GM19467 (cell line): ENCODE measurements at regions not wholly inside any gene's neighbourhood (a gene's known extent, or its start where the extent isn't known, plus 50 kb on each side); places are given as distances from the start of the nearest gene placed in this dataset.

Experiments
- ATAC-seq: cut with Tn5 transposase; IDR thresholded peaks from one replicate; pipeline ENCODE4 v1.9.1; 2021; ENCODE audit warnings: mild to moderate bottlenecking, moderate library complexity; ENCODE audit not compliant: unreplicated experiment

GRCh38 chr12:98328467-98328866 lies 186.9 kb upstream of the TMPO start:
- no peak for ATAC-seq

DNA sequence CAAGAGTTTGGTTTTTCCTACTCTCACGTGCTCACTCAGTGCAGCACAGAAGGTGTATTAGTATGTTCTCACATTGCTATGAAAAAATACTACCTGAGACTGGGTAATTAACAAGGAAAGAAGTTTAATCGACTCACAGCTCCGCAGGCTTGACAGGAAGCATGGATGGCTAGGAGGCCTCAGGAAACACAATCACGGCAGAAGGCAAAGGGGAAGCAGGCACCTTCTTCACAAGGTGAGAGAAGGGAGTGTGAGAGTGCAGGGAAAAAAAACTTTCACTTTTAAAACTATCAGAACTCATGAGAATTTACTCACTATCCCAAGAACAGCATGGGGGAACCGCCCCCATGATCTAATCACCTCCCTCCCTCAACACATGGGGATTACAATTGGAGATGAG lies 185.8 kb upstream of the TMPO start:
- no peak for ATAC-seq

DNA sequence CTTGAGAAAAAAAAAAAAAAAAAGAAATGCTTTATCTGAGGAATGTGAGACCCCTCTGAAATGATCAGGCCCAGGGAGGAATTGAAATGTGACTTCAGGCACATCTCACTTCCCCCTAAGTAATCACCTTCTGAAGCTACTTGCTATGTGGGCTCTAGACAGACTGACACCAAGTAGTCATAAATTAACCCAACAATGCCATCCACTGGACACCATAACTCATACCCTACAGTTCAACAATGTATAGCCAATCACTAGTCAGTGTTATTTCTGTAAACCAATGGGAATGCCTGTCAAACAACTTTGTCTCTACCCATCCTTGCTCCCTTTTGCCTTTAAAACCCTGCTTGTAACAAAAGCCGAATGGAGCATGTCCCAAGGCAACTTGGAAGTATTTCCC lies 182.7 kb upstream of the TMPO start:
- ATAC-seq: peak; percentile 71

DNA sequence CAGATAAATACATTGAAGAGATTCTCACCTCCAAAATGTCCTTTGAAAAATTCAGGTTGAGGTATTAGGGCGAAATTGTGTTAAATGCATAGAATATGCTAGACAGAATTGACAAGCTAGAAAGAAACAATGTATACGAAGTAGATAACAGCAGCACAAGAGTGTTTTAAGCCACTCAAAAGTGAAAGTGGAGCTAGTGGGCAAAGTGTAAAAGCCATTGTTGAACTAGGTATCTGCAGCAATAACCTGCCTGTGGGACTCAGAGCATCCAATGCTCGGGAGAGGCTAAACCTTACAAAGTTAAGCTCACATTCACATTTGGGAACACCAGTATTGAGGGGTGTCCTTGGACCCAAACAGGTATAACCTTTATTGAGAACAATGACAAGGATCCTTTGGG lies 180.6 kb upstream of the TMPO start:
- ATAC-seq: no peak

- ATAC-seq: no peak
Measured at GRCh38 chr12:98341026-98341425, 174.4 kb upstream of the TMPO start.

DNA sequence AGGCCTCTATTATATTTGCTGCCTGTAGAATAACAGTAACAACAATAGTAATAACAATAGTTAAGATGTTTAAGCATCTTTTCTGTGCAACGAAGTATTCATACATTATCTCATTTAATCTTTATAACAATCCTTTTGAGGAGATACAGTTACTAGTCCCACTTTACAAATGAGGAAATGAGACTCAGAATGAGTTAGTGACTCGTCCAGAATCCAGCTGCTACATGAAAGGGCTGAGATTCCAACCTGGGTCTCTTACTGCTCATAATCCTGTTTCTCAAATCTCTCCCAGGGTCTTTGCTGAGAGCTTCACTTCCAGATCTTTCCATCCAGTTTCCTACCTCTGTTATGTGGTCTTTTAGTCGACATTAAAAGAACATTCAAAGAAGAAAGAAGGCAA lies 173.7 kb upstream of the TMPO start:
- no peak for ATAC-seq

DNA sequence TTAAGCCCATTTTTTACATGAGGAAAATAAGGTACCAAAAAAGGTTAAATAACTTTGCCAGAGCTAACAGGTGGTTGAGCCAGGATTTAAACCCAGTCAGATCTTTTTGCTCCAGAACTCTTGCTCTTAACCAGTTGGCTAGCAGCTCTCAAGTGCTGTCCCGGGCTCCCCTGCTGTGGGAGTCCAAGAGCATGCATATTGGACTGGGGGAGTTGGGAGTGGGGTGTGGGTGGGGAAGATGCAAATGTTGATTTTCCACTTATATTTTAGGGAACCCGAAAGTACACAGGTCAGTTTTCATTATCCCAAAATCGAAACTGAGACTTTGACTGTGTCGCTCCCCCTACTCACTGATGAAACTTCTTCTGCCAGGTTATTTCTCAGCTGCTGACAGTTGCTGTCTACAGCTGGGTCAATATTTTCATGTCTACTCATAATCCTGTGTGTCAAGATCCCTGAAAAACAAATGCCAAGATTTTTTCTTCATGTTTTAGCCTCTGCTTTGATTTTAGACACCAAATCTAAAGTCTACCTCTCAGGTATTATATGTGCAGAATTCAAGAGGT lies 172.3 kb upstream of the TMPO start:
- no peak for ATAC-seq

DNA sequence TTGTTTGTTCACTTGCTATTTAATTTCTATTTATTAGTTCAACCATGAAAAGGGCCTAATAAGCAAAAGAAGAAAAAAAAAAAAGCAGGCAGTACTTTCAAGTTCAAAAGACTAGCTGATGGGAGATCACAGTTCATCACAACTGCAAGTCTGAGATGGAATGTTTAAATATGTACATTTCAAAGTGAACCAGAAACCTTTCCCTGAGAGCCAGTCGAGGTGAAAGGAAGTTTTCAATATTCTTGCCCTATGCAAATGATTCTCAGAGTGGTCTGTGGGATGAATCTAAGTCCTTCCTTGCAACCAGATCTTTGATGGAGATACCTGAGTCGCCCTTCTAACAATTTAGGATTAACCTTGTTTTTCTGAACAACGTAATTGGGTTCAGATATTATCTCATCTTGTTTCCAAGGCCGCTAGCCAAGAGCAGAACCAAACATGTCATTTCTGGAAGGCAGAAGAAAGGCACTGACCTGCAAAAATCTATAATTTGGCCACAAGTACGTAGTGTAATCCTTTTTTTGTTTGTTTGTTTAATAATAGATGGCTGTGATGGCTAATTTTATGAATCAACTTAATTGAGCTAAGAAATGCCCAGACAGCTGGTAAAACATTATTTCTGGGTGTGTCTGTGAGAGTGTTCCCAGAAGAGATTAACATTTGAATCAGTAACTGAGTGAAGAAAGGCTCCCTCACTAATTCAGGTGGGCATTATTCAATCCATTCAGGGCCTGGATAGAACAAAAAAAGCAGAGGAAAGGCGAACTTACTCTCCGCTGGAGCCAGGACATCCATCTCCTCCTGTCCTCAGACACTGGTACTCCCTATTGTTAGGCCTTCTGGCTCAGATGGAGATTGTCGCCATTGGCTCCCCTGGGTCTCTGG lies 171.1 kb upstream of the TMPO start:
- no peak for ATAC-seq

- no peak for ATAC-seq
Measured at GRCh38 chr12:98345308-98345876, 170.0 kb upstream of the TMPO start.

- ATAC-seq: no peak
Measured at GRCh38 chr12:98351089-98351488, 164.3 kb upstream of the TMPO start.

- no peak for ATAC-seq
Measured at GRCh38 chr12:98351784-98352183, 163.6 kb upstream of the TMPO start.

GRCh38 chr12:98352218-98352811 lies 163.1 kb upstream of the TMPO start:
- no peak for ATAC-seq

DNA sequence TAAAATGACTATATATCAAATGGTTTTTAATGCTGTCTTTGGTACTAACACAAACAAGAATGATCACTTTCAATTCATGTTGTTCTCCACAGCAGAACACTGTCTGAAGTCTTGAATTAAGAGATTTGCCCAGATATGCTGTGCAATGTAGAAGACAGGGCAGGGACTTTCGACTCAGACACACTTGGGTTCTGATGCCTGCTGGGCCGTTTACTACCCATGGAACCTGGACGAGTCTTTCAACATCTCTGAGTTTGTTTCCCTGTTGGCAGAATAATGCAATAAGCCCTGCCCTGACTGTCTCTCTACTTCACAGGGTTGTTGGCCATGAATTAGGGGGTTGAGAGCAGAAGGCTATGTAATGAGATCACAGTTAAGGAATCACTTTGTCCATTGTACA lies 162.6 kb upstream of the TMPO start:
- ATAC-seq: no peak

DNA sequence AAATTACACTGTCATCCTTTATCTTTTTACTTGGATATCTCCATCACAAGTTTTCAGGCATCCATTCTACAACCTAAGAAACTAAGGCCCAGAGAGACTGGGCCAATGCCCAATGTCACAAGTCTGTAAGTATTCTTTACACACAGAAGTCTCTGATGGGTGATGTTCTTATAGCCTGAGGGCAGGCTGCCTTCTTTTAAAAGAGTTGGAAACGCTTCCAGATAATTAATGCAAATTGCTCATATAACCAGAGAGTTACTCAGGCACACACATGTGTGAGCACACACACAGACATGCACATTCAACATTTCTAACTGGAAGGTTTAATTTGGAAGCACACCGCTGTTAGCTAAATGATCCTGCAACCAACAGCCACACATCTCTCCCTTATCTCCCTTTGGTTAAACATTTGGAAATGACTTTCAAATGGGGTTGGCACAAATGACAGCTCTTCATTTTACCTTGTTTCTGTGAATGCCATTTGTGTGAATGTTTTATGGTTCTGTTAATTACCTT lies 160.8 kb upstream of the TMPO start:
- ATAC-seq: no peak

- no peak for ATAC-seq
Measured at GRCh38 chr12:98355322-98355721, 160.1 kb upstream of the TMPO start.

DNA sequence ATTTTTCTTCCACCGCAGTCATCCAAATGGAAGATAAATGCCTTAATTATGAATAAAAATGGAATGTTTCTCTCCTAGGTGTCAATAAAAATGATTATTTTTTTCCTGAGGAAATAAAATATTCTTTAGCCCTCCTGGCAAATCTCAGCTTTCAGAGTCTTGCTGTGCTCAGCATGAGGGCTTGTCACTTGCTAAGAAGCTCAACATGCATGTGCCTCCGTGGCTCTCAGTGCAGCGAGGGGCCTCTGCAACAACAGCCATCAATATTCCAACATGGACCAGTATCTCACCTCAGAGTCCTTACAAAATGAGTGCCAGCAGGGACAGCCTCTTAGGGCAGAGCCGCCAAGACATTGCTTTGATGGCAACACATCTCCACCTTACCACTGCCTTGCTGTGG lies 159.5 kb upstream of the TMPO start:
- no peak for ATAC-seq

GRCh38 chr12:98358144-98358543 lies 157.2 kb upstream of the TMPO start:
- no peak for ATAC-seq

DNA sequence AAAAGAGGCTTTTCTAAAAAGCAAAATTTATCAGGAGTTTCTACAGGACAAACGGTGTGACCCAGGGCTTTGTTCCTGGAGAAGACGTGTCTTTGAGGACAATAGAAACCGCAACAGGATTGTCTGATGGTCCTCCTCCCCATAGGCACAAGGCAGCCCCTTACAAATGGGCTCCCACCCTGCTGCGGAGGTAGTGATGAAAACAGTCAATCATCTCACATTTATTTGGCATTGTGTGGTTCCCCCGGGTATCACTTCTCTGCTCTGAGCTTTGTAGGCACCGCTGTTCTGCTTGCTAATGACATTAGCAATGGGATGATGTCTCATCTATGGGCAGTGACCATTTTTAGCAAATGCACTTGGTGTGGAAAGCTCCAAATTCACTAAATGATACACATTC lies 155.5 kb upstream of the TMPO start:
- ATAC-seq: no peak

- ATAC-seq: no peak
Measured at GRCh38 chr12:98360401-98360800, 155.0 kb upstream of the TMPO start.

- no peak for ATAC-seq
Measured at GRCh38 chr12:98369581-98369980, 145.8 kb upstream of the TMPO start.

DNA sequence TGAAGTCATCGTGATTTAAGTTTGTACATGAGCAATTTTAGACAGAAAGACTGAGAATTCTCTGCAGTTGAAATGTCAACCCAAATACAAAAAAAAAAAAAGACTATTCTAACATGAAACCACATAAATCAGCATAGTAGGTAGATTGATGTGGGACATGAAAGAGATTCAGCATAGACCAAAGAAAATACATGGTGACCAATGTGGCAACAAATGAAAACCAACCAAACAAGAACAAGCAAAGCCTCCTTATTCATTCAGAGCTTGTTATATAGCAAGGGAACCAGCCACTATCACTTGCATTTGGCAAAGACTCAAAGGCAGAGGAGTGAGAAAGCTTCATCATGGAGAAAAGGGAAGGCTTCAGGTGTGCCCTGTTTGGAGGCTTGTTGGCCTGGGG lies 144.4 kb upstream of the TMPO start:
- ATAC-seq: no peak

DNA sequence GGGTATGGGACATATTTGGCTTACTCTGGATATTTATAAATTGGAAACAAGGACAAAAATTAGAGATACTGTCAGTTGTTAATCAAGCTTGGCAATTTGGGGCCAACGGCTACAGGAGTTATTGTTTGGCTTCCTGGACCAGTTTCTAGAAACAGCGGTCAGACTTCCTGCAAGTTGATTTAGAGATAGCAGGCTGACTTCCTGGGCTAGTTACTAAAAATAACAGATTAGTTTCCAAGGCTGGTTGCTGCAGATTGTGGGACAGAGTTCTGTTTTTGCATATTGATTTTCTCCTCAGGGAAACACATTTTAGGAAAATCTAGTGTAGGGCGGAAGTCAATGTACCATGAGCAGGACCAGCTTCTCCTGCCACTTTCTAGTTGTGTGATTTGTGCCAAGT lies 144.0 kb upstream of the TMPO start:
- no peak for ATAC-seq
